HepG2 (cell line): ENCODE measurements at regions not wholly inside any gene's neighbourhood (a gene's known extent, or its start where the extent isn't known, plus 50 kb on each side); places are given as distances from the start of the nearest gene placed in this dataset.

ENCODE experiments used
- ATAC-seq: fragments of 200-7000 bp; cut with Tn5 transposase; 3 replicates; pipeline ENCODE4 v1.9.1; 2020; ENCODE audit warnings: mild to moderate bottlenecking, moderate library complexity
- BruUV-seq: library from RNA; stranded (reverse); fragments of 400-500 nt; replicated peaks from 2 replicates; lab custom pipeline; 2021; lab: Mats Ljungman, UMichigan
- CTCF ChIA-PET: fragments of 300-600 bp; formaldehyde crosslinking; extraction: SDS; loops from one replicate; lab custom pipeline; 2021; ENCODE audit warnings: low total read pairs, inconsistent platforms, low intra/inter-chr PET ratio; lab: Yijun Ruan, JAX
- POLR2A ChIA-PET: fragments of 350-600 bp; sonication (Branson Sonifier 250); formaldehyde crosslinking; loops from one replicate; lab custom pipeline; 2020; ENCODE audit warnings: antibody characterized with exemption, inconsistent platforms; lab: Yijun Ruan, JAX
- DNase-seq: peaks from one replicate; pipeline ENCODE4 v3.0.0-alpha.2; 2015; ENCODE audit warnings: low spot score
- FAIRE-seq: peaks from 3 replicates; lab custom pipeline; 2011; peaks lifted over from hg19 to GRCh38; lab: Jason Lieb, UNC
- H2AFZ ChIP-seq: one replicate; pipeline ENCODE4 v1.6.1; 2011; ENCODE audit warnings: low read length, inconsistent platforms
- H3K27ac ChIP-seq: fragments of 300-600 bp; 3 replicates; pipeline ENCODE4 v1.8.0; 2011; ENCODE audit warnings: mixed run types, mild to moderate bottlenecking, mixed read lengths, low read length, inconsistent platforms; ENCODE audit not compliant: insufficient read depth; ENCODE audit errors: extremely low read length
- H3K27me3 ChIP-seq, 2 experiments: fragments of 200-600 bp in 1 of 2; 2 replicates in 1 of 2; 3 replicates in 1 of 2; pipeline versions ENCODE4 v1.6.0 to v1.8.0; 2011; ENCODE audit warnings: low read length in 2 of 2, mild to moderate bottlenecking in 2 of 2, moderate library complexity in 2 of 2, inconsistent platforms in 1 of 2; ENCODE audit not compliant: insufficient read depth in 2 of 2, control insufficient read depth in 1 of 2
- H3K36me3 ChIP-seq, 2 experiments: fragments of 200-600 bp in 1 of 2; replicated peaks in 1 of 2; 2 replicates in 1 of 2; 3 replicates in 1 of 2; pipeline versions ENCODE4 v1.5.1 to v1.8.0; 2011; ENCODE audit warnings: low read length in 2 of 2, inconsistent platforms in 1 of 2; ENCODE audit not compliant: insufficient read depth in 2 of 2, control insufficient read depth in 1 of 2
- H3K4me1 ChIP-seq: 2 replicates; pipeline ENCODE4 v1.5.1; 2012; ENCODE audit warnings: low read length, inconsistent platforms; ENCODE audit not compliant: insufficient read depth
- H3K4me2 ChIP-seq: 2 replicates; pipeline ENCODE4 v1.6.0; 2011; ENCODE audit warnings: low read depth, low read length, inconsistent platforms
- H3K4me3 ChIP-seq, 3 experiments: fragments of 200-600 bp in 1 of 3; sonication (generic), shearing (Covaris generic) in 1 of 3; replicated peaks in 1 of 3; 2 replicates each; pipeline ENCODE4 v1.5.1; 2011 to 2016; ENCODE audit warnings: low read length in 3 of 3, inconsistent platforms in 2 of 3, low read depth in 2 of 3, mild to moderate bottlenecking in 2 of 3, control low read depth in 1 of 3, mixed read lengths in 1 of 3; ENCODE audit not compliant: insufficient read depth in 1 of 3
- H3K79me2 ChIP-seq: one replicate; pipeline ENCODE4 v1.6.1; 2011; ENCODE audit warnings: low read length, inconsistent platforms; ENCODE audit not compliant: insufficient read depth
- H3K9ac ChIP-seq: 2 replicates; pipeline ENCODE4 v1.6.0; 2011; ENCODE audit warnings: mild to moderate bottlenecking, low read depth, low read length, inconsistent platforms; ENCODE audit not compliant: insufficient read depth
- H3K9me3 ChIP-seq: 2 replicates; pipeline ENCODE4 v1.5.1; 2012; ENCODE audit warnings: mild to moderate bottlenecking, low read length
- H4K20me1 ChIP-seq: 2 replicates; pipeline ENCODE4 v1.6.0; 2011; ENCODE audit warnings: inconsistent platforms, mild to moderate bottlenecking, low read length, moderate library complexity; ENCODE audit not compliant: insufficient read depth
- ARHGAP35 ChIP-seq: sonication (generic); formaldehyde crosslinking; IDR thresholded peaks from 2 replicates; pipeline ENCODE4 v1.9.0; 2022; ENCODE audit warnings: mild to moderate bottlenecking, inconsistent platforms, moderate library complexity, missing genetic modification reagents, borderline replicate concordance
- ARNTL ChIP-seq: sonication (generic); formaldehyde crosslinking; IDR thresholded peaks from 2 replicates; pipeline ENCODE4 v1.4.0; 2020; ENCODE audit warnings: mild to moderate bottlenecking, missing genetic modification reagents
- CHD4 ChIP-seq: fragments of 200-600 bp; sonication (generic); IDR thresholded peaks from 2 replicates; pipeline ENCODE4 v1.7.0; 2017; ENCODE audit warnings: mild to moderate bottlenecking, low read length, borderline replicate concordance
- FLYWCH1 ChIP-seq: sonication (generic); formaldehyde crosslinking; IDR thresholded peaks from 2 replicates; pipeline ENCODE4 v1.8.1; 2023; ENCODE audit warnings: mild to moderate bottlenecking, missing genetic modification reagents
- MEIS2 ChIP-seq: sonication (generic); formaldehyde crosslinking; IDR thresholded peaks from 2 replicates; pipeline ENCODE4 v1.9.0; 2021; ENCODE audit warnings: mild to moderate bottlenecking, missing genetic modification reagents
- NFE2L1 ChIP-seq: sonication (generic); formaldehyde crosslinking; IDR thresholded peaks from 2 replicates; pipeline ENCODE4 v1.4.0; 2020; ENCODE audit warnings: missing genetic modification reagents, mild to moderate bottlenecking, borderline replicate concordance
- NR3C1 ChIP-seq: sonication (generic); formaldehyde crosslinking; IDR thresholded peaks from 2 replicates; pipeline ENCODE4 v1.4.0; 2020; ENCODE audit warnings: missing genetic modification reagents
- POGZ ChIP-seq: sonication (generic); formaldehyde crosslinking; IDR thresholded peaks from 2 replicates; pipeline ENCODE4 v1.4.0; 2020; ENCODE audit warnings: mild to moderate bottlenecking, missing genetic modification reagents
- RORA ChIP-seq: sonication (generic); formaldehyde crosslinking; IDR thresholded peaks from 2 replicates; pipeline ENCODE4 v1.5.0; 2020; ENCODE audit warnings: mild to moderate bottlenecking, missing genetic modification reagents, moderate library complexity
- SAFB2 ChIP-seq: sonication (generic); formaldehyde crosslinking; IDR thresholded peaks from 2 replicates; pipeline ENCODE4 v1.5.1; 2020; ENCODE audit warnings: missing genetic modification reagents, low read depth, mild to moderate bottlenecking, borderline replicate concordance
- ZNF224 ChIP-seq: sonication (generic); formaldehyde crosslinking; IDR thresholded peaks from 2 replicates; pipeline ENCODE4 v1.5.0; 2020; ENCODE audit warnings: mild to moderate bottlenecking, missing genetic modification reagents
- ZNF562 ChIP-seq: sonication (generic); formaldehyde crosslinking; IDR thresholded peaks from 2 replicates; pipeline ENCODE4 v1.8.0; 2022; ENCODE audit warnings: missing genetic modification reagents, borderline replicate concordance
- ZNF563 ChIP-seq: sonication (generic); formaldehyde crosslinking; IDR thresholded peaks from 2 replicates; pipeline ENCODE4 v1.8.0; 2022; ENCODE audit warnings: mild to moderate bottlenecking, moderate library complexity, missing genetic modification reagents
- ZNF589 ChIP-seq: sonication (generic); formaldehyde crosslinking; conservative IDR thresholded peaks from 2 replicates; pipeline ENCODE4 v1.8.0; 2022; ENCODE audit warnings: mild to moderate bottlenecking, moderate library complexity, missing genetic modification reagents
- ZNF724P ChIP-seq: sonication (generic); formaldehyde crosslinking; IDR thresholded peaks from 2 replicates; pipeline ENCODE4 v1.8.0; 2022; ENCODE audit warnings: missing genetic modification reagents, borderline replicate concordance
- ZNF776 ChIP-seq: sonication (generic); formaldehyde crosslinking; IDR thresholded peaks from 2 replicates; pipeline ENCODE4 v1.4.0; 2020; ENCODE audit warnings: mild to moderate bottlenecking, missing genetic modification reagents
- WGBS: methylation state at CpG from one replicate; pipeline ENCODE4 v1.1.6; 2017; ENCODE audit warnings: low lambda C conversion rate; 5-methylcytosine and 5-hydroxymethylcytosine counted together
- in situ Hi-C: cut with HindIII; loops from 2 replicates; pipeline ENCODE4 v1.10.0; 2017; ENCODE audit warnings: low pct_unique_long_range_greater_than_20kb; ENCODE audit not compliant: extremely low pct_ligation_motif_present
- intact Hi-C: fragments of 100-400 bp; cut with micrococcal nuclease; formaldehyde crosslinking; loops from one replicate; pipeline ENCODE4 v1.10.0; 2022; ENCODE audit not compliant: unreplicated experiment
- TF ChIP-seq, protein P1 (sequence below): IDR thresholded peaks from 2 replicates; pipeline ENCODE4 v1.6.1; 2012; ENCODE audit warnings: low read depth, low read length, improper control_type of control experiment
- TF ChIP-seq, protein P2 (sequence below): sonication (generic); formaldehyde crosslinking; IDR thresholded peaks from 2 replicates; pipeline ENCODE4 v1.5.1; 2020; ENCODE audit warnings: mild to moderate bottlenecking, missing genetic modification reagents

DNA sequence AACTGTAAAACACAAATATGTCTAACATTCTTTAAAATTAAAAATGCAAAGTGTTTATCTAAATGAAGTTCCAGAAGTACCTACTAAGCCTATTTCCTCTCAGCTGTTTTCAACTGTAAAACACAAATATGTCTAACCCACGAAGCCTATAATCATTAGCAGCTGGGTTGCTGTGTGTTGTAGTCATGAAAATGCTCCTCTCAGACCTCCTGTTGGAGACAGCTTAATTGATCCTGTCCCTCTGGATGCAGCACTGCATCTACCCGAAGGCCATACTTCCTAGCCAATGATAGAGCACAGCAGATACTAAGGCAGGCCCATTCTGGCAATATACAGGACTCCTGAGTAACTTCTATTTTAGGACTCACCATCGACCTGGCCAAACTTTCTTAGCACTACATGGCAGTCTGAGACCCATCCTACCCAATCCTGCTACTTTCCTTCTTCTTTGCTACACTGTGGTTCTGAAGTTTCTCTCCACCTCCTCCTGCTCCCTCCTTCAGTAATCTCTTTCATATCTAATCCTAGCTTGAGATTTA lies 92.5 kb upstream of the RBBP8 start (continued):
- TF ChIP-seq SAFB2 (no peak), ZNF589 (no peak), ARHGAP35 (no peak), MEIS2 (CRISPR knock-in tag) (no peak), ZNF776 (CRISPR knock-in tag) (no peak), NR3C1 (CRISPR knock-in tag) (no peak), FLYWCH1 (CRISPR knock-in tag) (no peak), POGZ (CRISPR knock-in tag) (no peak), ZNF224 (no peak), ZNF724P (no peak), CHD4 (no peak), ZNF562 (no peak), NFE2L1 (CRISPR knock-in tag) (no peak)
- TF ChIP-seq, protein P1, sequence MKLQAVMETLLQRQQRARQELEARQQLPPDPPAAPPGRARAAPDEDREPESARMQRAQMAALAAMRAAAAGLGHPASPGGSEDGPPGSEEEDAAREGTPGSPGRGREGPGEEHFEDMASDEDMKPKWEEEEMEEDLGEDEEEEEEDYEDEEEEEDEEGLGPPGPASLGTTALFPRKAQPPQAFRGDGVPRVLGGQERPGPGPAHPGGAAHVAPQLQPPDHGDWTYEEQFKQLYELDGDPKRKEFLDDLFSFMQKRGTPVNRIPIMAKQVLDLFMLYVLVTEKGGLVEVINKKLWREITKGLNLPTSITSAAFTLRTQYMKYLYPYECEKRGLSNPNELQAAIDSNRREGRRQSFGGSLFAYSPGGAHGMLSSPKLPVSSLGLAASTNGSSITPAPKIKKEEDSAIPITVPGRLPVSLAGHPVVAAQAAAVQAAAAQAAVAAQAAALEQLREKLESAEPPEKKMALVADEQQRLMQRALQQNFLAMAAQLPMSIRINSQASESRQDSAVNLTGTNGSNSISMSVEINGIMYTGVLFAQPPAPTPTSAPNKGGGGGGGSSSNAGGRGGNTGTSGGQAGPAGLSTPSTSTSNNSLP: no peak

DNA sequence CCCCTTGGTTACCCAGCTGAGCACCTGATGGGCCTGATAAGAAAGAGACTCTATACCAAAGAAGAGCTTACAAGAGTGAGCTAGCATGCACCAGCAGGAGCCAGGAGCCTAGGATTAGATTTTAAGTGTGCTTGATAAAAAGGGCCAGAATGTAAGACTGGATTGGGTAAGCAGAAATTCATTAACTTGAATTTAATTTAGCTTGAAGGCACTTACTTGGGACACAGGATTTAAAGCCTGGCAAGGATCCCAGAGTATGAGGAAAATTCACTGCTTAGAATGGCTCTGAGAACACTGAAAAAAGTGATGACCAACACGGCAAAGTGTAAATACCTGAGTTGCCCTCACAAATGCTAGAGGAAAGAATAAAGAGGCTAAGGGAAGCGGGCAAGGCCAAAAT lies 91.3 kb upstream of the RBBP8 start:
- H3K9ac ChIP-seq: no peak overlapping the region
- no peak for FAIRE-seq
- in situ Hi-C loops: no loop called here
- TF ChIP-seq ARNTL (no peak), RORA (no peak), ZNF563 (CRISPR knock-in tag) (no peak)
- TF ChIP-seq, protein P2, sequence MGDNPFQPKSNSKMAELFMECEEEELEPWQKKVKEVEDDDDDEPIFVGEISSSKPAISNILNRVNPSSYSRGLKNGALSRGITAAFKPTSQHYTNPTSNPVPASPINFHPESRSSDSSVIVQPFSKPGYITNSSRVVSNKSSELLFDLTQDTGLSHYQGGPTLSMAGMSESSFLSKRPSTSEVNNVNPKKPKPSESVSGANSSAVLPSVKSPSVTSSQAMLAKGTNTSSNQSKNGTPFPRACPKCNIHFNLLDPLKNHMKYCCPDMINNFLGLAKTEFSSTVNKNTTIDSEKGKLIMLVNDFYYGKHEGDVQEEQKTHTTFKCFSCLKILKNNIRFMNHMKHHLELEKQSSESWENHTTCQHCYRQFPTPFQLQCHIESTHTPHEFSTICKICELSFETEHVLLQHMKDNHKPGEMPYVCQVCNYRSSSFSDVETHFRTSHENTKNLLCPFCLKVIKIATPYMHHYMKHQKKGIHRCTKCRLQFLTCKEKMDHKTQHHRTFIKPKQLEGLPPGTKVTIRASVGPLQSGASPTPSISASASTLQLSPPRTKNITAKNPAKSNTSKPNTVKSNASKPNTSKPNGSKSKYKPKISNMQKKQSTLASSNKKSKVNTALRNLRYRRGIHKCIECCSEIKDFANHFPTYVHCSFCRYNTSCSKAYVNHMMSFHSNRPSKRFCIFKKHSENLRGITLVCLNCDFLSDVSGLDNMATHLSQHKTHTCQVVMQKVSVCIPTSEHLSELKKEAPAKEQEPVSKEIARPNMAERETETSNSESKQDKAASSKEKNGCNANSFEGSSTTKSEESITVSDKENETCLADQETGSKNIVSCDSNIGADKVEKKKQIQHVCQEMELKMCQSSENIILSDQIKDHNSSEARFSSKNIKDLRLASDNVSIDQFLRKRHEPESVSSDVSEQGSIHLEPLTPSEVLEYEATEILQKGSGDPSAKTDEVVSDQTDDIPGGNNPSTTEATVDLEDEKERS (CRISPR knock-in tag): no peak

More for the DNA sequence above, 91.3 kb upstream of the RBBP8 start:
- ATAC-seq: no peak
- ChIA-PET CTCF (no interaction called here), POLR2A (no interaction called here)
- intact Hi-C loops: no loop called here
- H3K36me3 ChIP-seq: no peaks in the 10 kb centered on the region
- H3K27me3 ChIP-seq: peaks cover 0 to 4% of the 10 kb centered on the region in 2 experiments; a peak in 1 of 5 replicates
- no peaks in the 10 kb centered on the region for H4K20me1 ChIP-seq
- no peaks in the 10 kb centered on the region for H3K79me2 ChIP-seq
- DNase-seq: no peak
- no TSS peak for BruUV-seq
- H2AFZ ChIP-seq: no peak overlapping the region
- no peak overlapping the region for H3K4me3 ChIP-seq
- WGBS: 50% methylated on average over 2 of the region's 2 CpGs
- no peak overlapping the region for H3K4me2 ChIP-seq
- no peaks in the 10 kb centered on the region for H3K9me3 ChIP-seq
- no peak overlapping the region for H3K27ac ChIP-seq
- no peaks in the 10 kb centered on the region for H3K4me1 ChIP-seq
